IgD-negative memory B cell (primary cell): ENCODE measurements at regions not wholly inside any gene's neighbourhood (a gene's known extent, or its start where the extent isn't known, plus 50 kb on each side); places are given as distances from the start of the nearest gene placed in this dataset.
A peak's percentile ranks its signal among the peaks of the same experiment; 100 is the strongest.

Experiments
- H3K27ac Mint-ChIP-seq, 3 donors: one replicate each; pipeline ENCODE4 v1.8.0; 2020 to 2022; ENCODE audit warnings: mild to moderate bottlenecking in 3 of 3, mixed read lengths in 3 of 3, moderate library complexity in 1 of 3
- H3K27me3 Mint-ChIP-seq: one replicate; pipeline ENCODE4 v1.8.0; 2021; ENCODE audit warnings: mixed read lengths
- H3K36me3 Mint-ChIP-seq: one replicate; pipeline ENCODE4 v1.8.0; 2020; ENCODE audit warnings: mild to moderate bottlenecking, mixed read lengths
- H3K4me1 Mint-ChIP-seq, 3 donors: one replicate each; pipeline ENCODE4 v1.8.0; 2020 to 2022; ENCODE audit warnings: mixed read lengths in 3 of 3, mild to moderate bottlenecking in 1 of 3
- H3K4me3 Mint-ChIP-seq, 4 donors: one replicate each; pipeline ENCODE4 v1.8.0; 2020 to 2022; ENCODE audit warnings: mild to moderate bottlenecking in 4 of 4, mixed read lengths in 4 of 4, moderate library complexity in 3 of 4
- H3K9me3 Mint-ChIP-seq, 3 donors: one replicate each; pipeline ENCODE4 v1.8.0; 2020 to 2021; ENCODE audit warnings: mixed read lengths in 3 of 3, mild to moderate bottlenecking in 1 of 3

GRCh38 chr17:37836593-37836992 lies 87.6 kb upstream of the TBC1D3K start:
- peaks cover 12 to 22% (median 13%) of the 10 kb centered on the region in 3 donors for H3K4me1 Mint-ChIP-seq
- no peaks in the 10 kb centered on the region for H3K36me3 Mint-ChIP-seq
- peaks cover 7% of the 10 kb centered on the region for H3K27me3 Mint-ChIP-seq
- H3K4me3 Mint-ChIP-seq, result no peak overlapping the region
- peaks cover 0 to 3% (median 0%) of the 10 kb centered on the region in 3 donors for H3K9me3 Mint-ChIP-seq
- no peak overlapping the region for H3K27ac Mint-ChIP-seq

GRCh38 chr17:37834168-37834567 lies 89.3 kb upstream of the HNF1B start:
- no peak overlapping the region for H3K27ac Mint-ChIP-seq
- H3K4me3 Mint-ChIP-seq, result no peak overlapping the region
- peaks cover 0 to 3% (median 0%) of the 10 kb centered on the region in 3 donors for H3K9me3 Mint-ChIP-seq
- peaks cover 23 to 30% (median 26%) of the 10 kb centered on the region in 3 donors for H3K4me1 Mint-ChIP-seq
- H3K36me3 Mint-ChIP-seq, result no peaks in the 10 kb centered on the region
- H3K27me3 Mint-ChIP-seq, result peaks cover 11% of the 10 kb centered on the region

GRCh38 chr17:37833237-37833859 lies 88.5 kb upstream of the HNF1B start:
- no peaks in the 10 kb centered on the region for H3K36me3 Mint-ChIP-seq
- H3K27ac Mint-ChIP-seq, result no peak overlapping the region
- H3K27me3 Mint-ChIP-seq, result peaks cover 11% of the 10 kb centered on the region
- peaks cover 0 to 3% (median 0%) of the 10 kb centered on the region in 3 donors for H3K9me3 Mint-ChIP-seq
- H3K4me3 Mint-ChIP-seq, result peak overlapping the region in 1 of 4 donors; percentile 56
- peaks cover 28 to 30% (median 30%) of the 10 kb centered on the region in 3 donors for H3K4me1 Mint-ChIP-seq

GRCh38 chr17:37831986-37832385 lies 87.1 kb upstream of the HNF1B start:
- peaks cover 30 to 31% (median 31%) of the 10 kb centered on the region in 3 donors for H3K4me1 Mint-ChIP-seq
- peak overlapping the region in 2 of 4 donors; percentile 14 to 48 for H3K4me3 Mint-ChIP-seq
- H3K27me3 Mint-ChIP-seq, result peaks cover 9% of the 10 kb centered on the region
- H3K27ac Mint-ChIP-seq, result peak overlapping the region in 1 of 3 donors; percentile 95
- H3K9me3 Mint-ChIP-seq, result peaks cover 0 to 3% (median 0%) of the 10 kb centered on the region in 3 donors
- H3K36me3 Mint-ChIP-seq, result no peaks in the 10 kb centered on the region

- H3K27ac Mint-ChIP-seq, result no peak overlapping the region
- no peaks in the 10 kb centered on the region for H3K36me3 Mint-ChIP-seq
- peaks cover 9% of the 10 kb centered on the region for H3K27me3 Mint-ChIP-seq
- peaks cover 0 to 3% (median 0%) of the 10 kb centered on the region in 3 donors for H3K9me3 Mint-ChIP-seq
- H3K4me1 Mint-ChIP-seq, result peaks cover 35 to 36% (median 35%) of the 10 kb centered on the region in 3 donors
- no peak overlapping the region for H3K4me3 Mint-ChIP-seq
Observed at GRCh38 chr17:37831492-37831891, 86.6 kb upstream of the HNF1B start.

GRCh38 chr17:37830151-37830993 lies 85.5 kb upstream of the HNF1B start:
- peak overlapping the region in 2 of 3 donors; percentile 63 to 76 for H3K27ac Mint-ChIP-seq
- peaks cover 0 to 3% (median 0%) of the 10 kb centered on the region in 3 donors for H3K9me3 Mint-ChIP-seq
- H3K27me3 Mint-ChIP-seq, result peaks cover 7% of the 10 kb centered on the region
- peak overlapping the region in 2 of 4 donors; percentile 65 to 77 for H3K4me3 Mint-ChIP-seq
- H3K36me3 Mint-ChIP-seq, result no peaks in the 10 kb centered on the region
- peaks cover 44 to 45% (median 45%) of the 10 kb centered on the region in 3 donors for H3K4me1 Mint-ChIP-seq

- Mint-ChIP-seq H3K27me3 (peaks cover 7% of the 10 kb centered on the region), H3K9me3 (peaks cover 0 to 3% (median 0%) of the 10 kb centered on the region in 3 donors), H3K4me3 (peak overlapping the region in 2 of 4 donors; percentile 65 to 77)
Observed at GRCh38 chr17:37829592-37830123, 84.8 kb upstream of the HNF1B start.

GRCh38 chr17:37828651-37829124 lies 83.8 kb upstream of the HNF1B start:
- peaks cover 0 to 3% (median 0%) of the 10 kb centered on the region in 3 donors for H3K9me3 Mint-ChIP-seq
- H3K27me3 Mint-ChIP-seq, result peaks cover 7% of the 10 kb centered on the region
- peak overlapping the region in 2 of 4 donors; percentile 65 to 70 for H3K4me3 Mint-ChIP-seq
- H3K36me3 Mint-ChIP-seq, result no peaks in the 10 kb centered on the region
- peaks cover 45 to 56% (median 49%) of the 10 kb centered on the region in 3 donors for H3K4me1 Mint-ChIP-seq
- H3K27ac Mint-ChIP-seq, result peak overlapping the region in 1 of 3 donors; percentile 16

More at GRCh38 chr17:37829592-37830123, 84.8 kb upstream of the HNF1B start:
- no peaks in the 10 kb centered on the region for H3K36me3 Mint-ChIP-seq
- H3K27ac Mint-ChIP-seq, result peak overlapping the region; percentile 4 to 81 (median 63)
- H3K4me1 Mint-ChIP-seq, result peaks cover 45 to 50% (median 45%) of the 10 kb centered on the region in 3 donors

GRCh38 chr17:37827905-37828650 lies 83.2 kb upstream of the HNF1B start:
- Mint-ChIP-seq H3K27ac (peak overlapping the region in 1 of 3 donors; percentile 16), H3K27me3 (peaks cover 7% of the 10 kb centered on the region), H3K4me3 (no peak overlapping the region), H3K4me1 (peaks cover 45 to 54% (median 46%) of the 10 kb centered on the region in 3 donors), H3K36me3 (no peaks in the 10 kb centered on the region), H3K9me3 (peaks cover 0 to 3% (median 0%) of the 10 kb centered on the region in 3 donors)

- no peak overlapping the region for H3K27ac Mint-ChIP-seq
- H3K4me3 Mint-ChIP-seq, result peak overlapping the region in 2 of 4 donors; percentile 23 to 51
- no peaks in the 10 kb centered on the region for H3K36me3 Mint-ChIP-seq
- no peaks in the 10 kb centered on the region for H3K9me3 Mint-ChIP-seq
- H3K27me3 Mint-ChIP-seq, result peaks cover 4% of the 10 kb centered on the region
- peaks cover 39 to 49% (median 40%) of the 10 kb centered on the region in 3 donors for H3K4me1 Mint-ChIP-seq
Observed at GRCh38 chr17:37826497-37827430, 81.9 kb upstream of the HNF1B start.

GRCh38 chr17:37825851-37826250 lies 81.0 kb upstream of the HNF1B start:
- Mint-ChIP-seq H3K4me1 (peaks cover 33 to 49% (median 38%) of the 10 kb centered on the region in 3 donors), H3K4me3 (peak overlapping the region in 1 of 4 donors; percentile 21), H3K27me3 (peaks cover 4% of the 10 kb centered on the region), H3K9me3 (no peaks in the 10 kb centered on the region), H3K36me3 (no peaks in the 10 kb centered on the region), H3K27ac (no peak overlapping the region)

GRCh38 chr17:37824534-37825485 lies 80.0 kb upstream of the HNF1B start:
- Mint-ChIP-seq H3K27ac (no peak overlapping the region), H3K4me1 (peaks cover 34 to 52% (median 41%) of the 10 kb centered on the region in 3 donors), H3K9me3 (no peaks in the 10 kb centered on the region), H3K36me3 (no peaks in the 10 kb centered on the region), H3K27me3 (no peaks in the 10 kb centered on the region), H3K4me3 (peak overlapping the region in 2 of 4 donors; percentile 1 to 43)
